NCI-H2196 treated with DMSO at 0.1 percent for 48 hours (cell line): ENCODE measurements at regions not wholly inside any gene's neighbourhood (a gene's known extent, or its start where the extent isn't known, plus 50 kb on each side); places are given as distances from the start of the nearest gene placed in this dataset.

Experiments used
- DNase-seq: peaks from one replicate; lab custom pipeline; 2025; ENCODE audit not compliant: unreplicated experiment; lab: John Stamatoyannopoulos, UW

GRCh38 chr4:64497491-64497890 lies 88.2 kb upstream of the TECRL start:
- DNase-seq: no peak

- DNase-seq: no peak
Observed at GRCh38 chr4:64495946-64496345, 86.7 kb upstream of the TECRL start.

- DNase-seq: no peak
Observed at GRCh38 chr4:64489628-64490027, 80.4 kb upstream of the TECRL start.

GRCh38 chr4:64479338-64479737 lies 70.1 kb upstream of the TECRL start:
- DNase-seq: no peak

- no peak for DNase-seq
Observed at GRCh38 chr4:64477127-64477526, 67.9 kb upstream of the TECRL start.

GRCh38 chr4:64465263-64465662 lies 56.0 kb upstream of the TECRL start:
- DNase-seq: no peak

GRCh38 chr4:64464581-64464980 lies 55.3 kb upstream of the TECRL start:
- no peak for DNase-seq
